IMR-90 (cell line): ENCODE measurements at regions not wholly inside any gene's neighbourhood (a gene's known extent, or its start where the extent isn't known, plus 50 kb on each side); places are given as distances from the start of the nearest gene placed in this dataset.

Source experiments
- ATAC-seq: fragments of 200-7000 bp; cut with Tn5 transposase; 2 replicates; pipeline ENCODE4 v1.9.1; 2020; ENCODE audit warnings: low read depth, mild to moderate bottlenecking, moderate library complexity
- BruUV-seq: library from RNA; stranded (reverse); fragments of 400-500 nt; replicated peaks from 2 replicates; lab custom pipeline; 2021; lab: Mats Ljungman, UMichigan
- CTCF ChIA-PET: fragments of 300-600 bp; formaldehyde crosslinking; extraction: SDS; loops from one replicate; lab custom pipeline; 2021; ENCODE audit warnings: antibody characterized with exemption; lab: Yijun Ruan, JAX
- POLR2A ChIA-PET: fragments of 300-600 bp; sonication (Branson Sonifier 250); formaldehyde crosslinking; loops from one replicate; lab custom pipeline; 2022; ENCODE audit warnings: antibody characterized with exemption; ENCODE audit not compliant: unreplicated experiment; lab: Charles Lee
- DNase-seq: peaks from one replicate; pipeline ENCODE4 v3.0.0; 2013
- H2AFZ ChIP-seq: replicated peaks from 2 replicates; pipeline ENCODE3; 2013; ENCODE audit warnings: low read length, mild to moderate bottlenecking; ENCODE audit not compliant: poor library complexity
- H2AK5ac ChIP-seq: 2 replicates; pipeline ENCODE4 v1.6.1; 2013; ENCODE audit warnings: low read depth, low read length, inconsistent platforms
- H2AK9ac ChIP-seq: replicated peaks from 2 replicates; pipeline ENCODE3; 2013; ENCODE audit warnings: mild to moderate bottlenecking, low read depth, low read length, moderate library complexity; ENCODE audit not compliant: poor library complexity
- H2BK120ac ChIP-seq: 2 replicates; pipeline ENCODE4 v1.6.1; 2013; ENCODE audit warnings: low read depth, low read length, inconsistent platforms
- H2BK15ac ChIP-seq: 3 replicates; pipeline ENCODE4 v1.6.1; 2013; ENCODE audit warnings: low read depth, low read length, inconsistent platforms
- H2BK20ac ChIP-seq: 2 replicates; pipeline ENCODE4 v1.6.1; 2013; ENCODE audit warnings: low read depth, mild to moderate bottlenecking, inconsistent platforms, low read length, moderate library complexity
- H2BK5ac ChIP-seq: 2 replicates; pipeline ENCODE4 v1.6.1; 2013; ENCODE audit warnings: mild to moderate bottlenecking, low read depth, low read length, inconsistent platforms; ENCODE audit not compliant: poor library complexity, severe bottlenecking
- H3K14ac ChIP-seq: replicated peaks from 2 replicates; pipeline ENCODE4 v1.6.1; 2013; ENCODE audit warnings: low read depth, low read length, inconsistent platforms
- H3K18ac ChIP-seq: 2 replicates; pipeline ENCODE4 v1.6.1; 2013; ENCODE audit warnings: low read depth, low read length, control low read depth
- H3K23ac ChIP-seq: 2 replicates; pipeline ENCODE4 v1.6.1; 2013; ENCODE audit warnings: low read depth, low read length, inconsistent platforms
- H3K27ac ChIP-seq: 2 replicates; pipeline ENCODE4 v1.5.1; 2013; ENCODE audit warnings: mild to moderate bottlenecking, control low read depth, low read length; ENCODE audit not compliant: insufficient read depth
- H3K27me3 ChIP-seq: 2 replicates; pipeline ENCODE4 v1.6.1; 2013; ENCODE audit warnings: low read length; ENCODE audit not compliant: control insufficient read depth, insufficient read depth
- H3K36me3 ChIP-seq: 2 replicates; pipeline ENCODE4 v1.6.1; 2013; ENCODE audit warnings: low read length, mixed read lengths; ENCODE audit not compliant: control insufficient read depth, insufficient read depth
- H3K4ac ChIP-seq: 2 replicates; pipeline ENCODE4 v1.6.1; 2013; ENCODE audit warnings: low read depth, low read length, inconsistent platforms
- H3K4me1 ChIP-seq: 2 replicates; pipeline ENCODE4 v1.6.1; 2013; ENCODE audit warnings: low read length, mixed read lengths; ENCODE audit not compliant: control insufficient read depth, insufficient read depth
- H3K4me2 ChIP-seq: 2 replicates; pipeline ENCODE4 v1.6.1; 2013; ENCODE audit warnings: low read depth, mild to moderate bottlenecking, control low read depth, low read length, moderate library complexity
- H3K4me3 ChIP-seq: 2 replicates; pipeline ENCODE4 v1.5.1; 2013; ENCODE audit warnings: low read depth, mild to moderate bottlenecking, control low read depth, low read length, moderate library complexity; ENCODE audit not compliant: insufficient read depth
- H3K56ac ChIP-seq: 2 replicates; pipeline ENCODE4 v1.6.1; 2013; ENCODE audit warnings: low read length, inconsistent platforms; ENCODE audit not compliant: insufficient read depth; ENCODE audit errors: extremely low read depth
- H3K79me1 ChIP-seq, 2 experiments: 2 replicates each; pipeline ENCODE4 v1.6.1; 2013; ENCODE audit warnings: low read length in 2 of 2, inconsistent platforms in 1 of 2, low read depth in 1 of 2
- H3K9ac ChIP-seq: 2 replicates; pipeline ENCODE4 v1.6.1; 2013; ENCODE audit warnings: low read depth, low read length, control low read depth
- H3K9me1 ChIP-seq: 2 replicates; pipeline ENCODE4 v1.6.1; 2013; ENCODE audit warnings: low read length, inconsistent platforms; ENCODE audit not compliant: insufficient read depth
- H3K9me3 ChIP-seq: 2 replicates; pipeline ENCODE4 v1.6.1; 2013; ENCODE audit warnings: low read length; ENCODE audit not compliant: control insufficient read depth, insufficient read depth
- H4K20me1 ChIP-seq: 2 replicates; pipeline ENCODE4 v1.6.1; 2013; ENCODE audit warnings: low read length, inconsistent platforms; ENCODE audit not compliant: insufficient read depth
- H4K5ac ChIP-seq: 2 replicates; pipeline ENCODE4 v1.6.1; 2013; ENCODE audit warnings: mild to moderate bottlenecking, low read depth, low read length, control low read depth
- H4K8ac ChIP-seq, 2 experiments: 2 replicates each; pipeline ENCODE4 v1.6.1; 2013; ENCODE audit warnings: low read depth in 2 of 2, low read length in 2 of 2, control low read depth in 1 of 2, inconsistent platforms in 1 of 2
- H4K91ac ChIP-seq: 2 replicates; pipeline ENCODE4 v1.6.1; 2013; ENCODE audit warnings: low read depth, low read length, inconsistent platforms; ENCODE audit not compliant: insufficient read depth
- BHLHE40 ChIP-seq: fragments of 150-350 bp; IDR thresholded peaks from 2 replicates; pipeline ENCODE4 v1.6.1; 2016; ENCODE audit warnings: mild to moderate bottlenecking, low read depth, low read length
- CEBPB ChIP-seq: IDR thresholded peaks from 2 replicates; pipeline ENCODE4 v1.6.1; 2012; ENCODE audit warnings: low read depth, low read length, improper control_type of control experiment
- CHD1 ChIP-seq: IDR thresholded peaks from 2 replicates; pipeline ENCODE4 v1.6.1; 2012; ENCODE audit warnings: low read depth, low read length, improper control_type of control experiment
- ELK1 ChIP-seq: fragments of 150-350 bp; IDR thresholded peaks from 2 replicates; pipeline ENCODE4 v1.6.1; 2016; ENCODE audit warnings: low read depth, mild to moderate bottlenecking, low read length, moderate library complexity, borderline replicate concordance
- FOS ChIP-seq: fragments of 150-350 bp; IDR thresholded peaks from 2 replicates; pipeline ENCODE4 v1.6.1; 2016; ENCODE audit warnings: low read depth, low read length
- MAFK ChIP-seq: IDR thresholded peaks from 2 replicates; pipeline ENCODE4 v1.6.1; 2012; ENCODE audit warnings: low read depth, low read length, improper control_type of control experiment
- MAZ ChIP-seq: IDR thresholded peaks from 2 replicates; pipeline ENCODE4 v1.6.1; 2012; ENCODE audit warnings: low read depth, mild to moderate bottlenecking, low read length, improper control_type of control experiment, moderate library complexity, borderline replicate concordance
- MXI1 ChIP-seq: IDR thresholded peaks from 2 replicates; pipeline ENCODE4 v1.6.1; 2012; ENCODE audit warnings: low read depth, mild to moderate bottlenecking, low read length, moderate library complexity, borderline replicate concordance
- NFE2L2 ChIP-seq: fragments of 150-350 bp; IDR thresholded peaks from 2 replicates; pipeline ENCODE4 v1.6.1; 2016; ENCODE audit warnings: low read depth, mild to moderate bottlenecking, low read length
- POLR2A ChIP-seq: IDR thresholded peaks from 2 replicates; pipeline ENCODE4 v1.6.1; 2012; ENCODE audit warnings: mild to moderate bottlenecking, low read depth, low read length
- RAD21 ChIP-seq: IDR thresholded peaks from 2 replicates; pipeline ENCODE4 v1.6.1; 2012; ENCODE audit warnings: low read length, improper control_type of control experiment
- RCOR1 ChIP-seq: IDR thresholded peaks from 2 replicates; pipeline ENCODE4 v1.6.1; 2012; ENCODE audit warnings: mild to moderate bottlenecking, low read length, improper control_type of control experiment; ENCODE audit not compliant: insufficient replicate concordance
- RFX5 ChIP-seq: IDR thresholded peaks from 2 replicates; pipeline ENCODE4 v1.8.0; 2012; ENCODE audit warnings: low read depth, mild to moderate bottlenecking, low read length, moderate library complexity
- SMC3 ChIP-seq: fragments of 150-350 bp; IDR thresholded peaks from 2 replicates; pipeline ENCODE4 v1.6.1; 2016; ENCODE audit warnings: low read depth, mild to moderate bottlenecking, antibody characterized with exemption, low read length, moderate library complexity
- USF2 ChIP-seq: fragments of 150-350 bp; IDR thresholded peaks from 2 replicates; pipeline ENCODE4 v1.6.1; 2017; ENCODE audit warnings: mild to moderate bottlenecking, antibody characterized with exemption, low read length, low read depth
- WGBS, 2 experiments: methylation state at CpG; one replicate each; pipeline versions ENCODE4 v1.1.5 to v1.1.7; 2013; ENCODE audit warnings: missing lambda C conversion rate in 2 of 2; ENCODE audit not compliant: insufficient read length in 1 of 2; ENCODE audit errors: extremely low coverage in 2 of 2; 5-methylcytosine and 5-hydroxymethylcytosine counted together
- dilution Hi-C: fragments of 300-500 bp; cut with HindIII; formaldehyde crosslinking; loops from one replicate; pipeline ENCODE4 v1.14.3; 2018; ENCODE audit warnings: low sequenced_read_pairs; ENCODE audit not compliant: unreplicated experiment
- in situ Hi-C: fragments of 300-500 bp; cut with MboI; formaldehyde crosslinking; loops from 3 replicates; pipeline ENCODE4 v1.14.3; 2019; ENCODE audit warnings: low sequenced_read_pairs, inconsistent platforms, mixed read lengths
- intact Hi-C: fragments of 100-400 bp; cut with micrococcal nuclease; formaldehyde crosslinking; loops from 2 replicates; pipeline ENCODE4 v1.10.0; 2022
- TF ChIP-seq, protein P1 (sequence below): conservative IDR thresholded peaks from 2 replicates; pipeline ENCODE4 v1.5.1; 2012; ENCODE audit warnings: mild to moderate bottlenecking, low read depth, low read length, improper control_type of control experiment

- Histone ChIP-seq H3K4me1 (no peaks in the 10 kb centered on the region), H2BK15ac (no peak overlapping the region), H2AK9ac (no peak overlapping the region), H2BK5ac (no peak overlapping the region), H3K4ac (no peak overlapping the region), H3K9ac (no peak overlapping the region), H2AFZ (no peak overlapping the region), H3K36me3 (no peaks in the 10 kb centered on the region), H2BK120ac (no peak overlapping the region), H3K23ac (no peak overlapping the region), H3K56ac (no peak overlapping the region), H3K79me1 (no peaks in the 10 kb centered on the region), H4K8ac (no peak overlapping the region), H3K4me3 (no peak overlapping the region), H3K18ac (no peak overlapping the region), H3K9me1 (no peaks in the 10 kb centered on the region), H3K9me3 (peaks cover 4% of the 10 kb centered on the region), H4K91ac (no peak overlapping the region), H3K27me3 (peaks cover 35% of the 10 kb centered on the region), H2AK5ac (no peak overlapping the region), H3K14ac (no peak overlapping the region), H2BK20ac (no peak overlapping the region), H3K27ac (no peak overlapping the region), H4K20me1 (no peaks in the 10 kb centered on the region), H3K4me2 (no peak overlapping the region), H4K5ac (no peak overlapping the region)
- POLR2A ChIA-PET, result no interaction called here
- TF ChIP-seq NFE2L2, result no peak
- no peak for TF ChIP-seq MAZ
- TF ChIP-seq FOS, result no peak
- no peak for TF ChIP-seq RFX5
- no peak for TF ChIP-seq CEBPB
- no peak for TF ChIP-seq POLR2A
- no peak for TF ChIP-seq MAFK
- TF ChIP-seq SMC3, result no peak
- no peak for TF ChIP-seq CHD1
- TF ChIP-seq ELK1, result no peak
- TF ChIP-seq USF2, result no peak
- TF ChIP-seq, protein P1, sequence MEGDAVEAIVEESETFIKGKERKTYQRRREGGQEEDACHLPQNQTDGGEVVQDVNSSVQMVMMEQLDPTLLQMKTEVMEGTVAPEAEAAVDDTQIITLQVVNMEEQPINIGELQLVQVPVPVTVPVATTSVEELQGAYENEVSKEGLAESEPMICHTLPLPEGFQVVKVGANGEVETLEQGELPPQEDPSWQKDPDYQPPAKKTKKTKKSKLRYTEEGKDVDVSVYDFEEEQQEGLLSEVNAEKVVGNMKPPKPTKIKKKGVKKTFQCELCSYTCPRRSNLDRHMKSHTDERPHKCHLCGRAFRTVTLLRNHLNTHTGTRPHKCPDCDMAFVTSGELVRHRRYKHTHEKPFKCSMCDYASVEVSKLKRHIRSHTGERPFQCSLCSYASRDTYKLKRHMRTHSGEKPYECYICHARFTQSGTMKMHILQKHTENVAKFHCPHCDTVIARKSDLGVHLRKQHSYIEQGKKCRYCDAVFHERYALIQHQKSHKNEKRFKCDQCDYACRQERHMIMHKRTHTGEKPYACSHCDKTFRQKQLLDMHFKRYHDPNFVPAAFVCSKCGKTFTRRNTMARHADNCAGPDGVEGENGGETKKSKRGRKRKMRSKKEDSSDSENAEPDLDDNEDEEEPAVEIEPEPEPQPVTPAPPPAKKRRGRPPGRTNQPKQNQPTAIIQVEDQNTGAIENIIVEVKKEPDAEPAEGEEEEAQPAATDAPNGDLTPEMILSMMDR, result no peak
- no peak for TF ChIP-seq RAD21
- no peak for TF ChIP-seq RCOR1
- TF ChIP-seq BHLHE40, result no peak
- no peak for TF ChIP-seq MXI1
- 65% methylated on average over 7 of the region's 8 CpGs; no CpG with 5 or more reads in 1 of the 2 experiments for WGBS, 2 experiments
- no TSS peak for BruUV-seq
- DNase-seq (no peak), ATAC-seq (no peak)
- CTCF ChIA-PET, result no interaction called here
- in situ Hi-C loops (no loop called here), intact Hi-C loops (no loop called here), dilution Hi-C loops (no loop called here)
Observed at GRCh38 chr21:34268493-34268892, 95.3 kb upstream of the KCNE2 start.
